Left ventricle myocardium superior (tissue), 1 donor: ENCODE measurements at regions not wholly inside any gene's neighbourhood (a gene's known extent, or its start where the extent isn't known, plus 50 kb on each side); places are given as distances from the start of the nearest gene placed in this dataset.

Source experiments
- ATAC-seq: fragments of 200-7000 bp; cut with Tn5 transposase; one replicate; pipeline ENCODE4 v1.9.1; 2020; ENCODE audit warnings: mild to moderate bottlenecking, moderate library complexity
- DNase-seq: peaks from one replicate; pipeline ENCODE4 v3.0.0-alpha.2; 2020
- intact Hi-C: fragments of 100-400 bp; cut with micrococcal nuclease; formaldehyde crosslinking; loops from one replicate; pipeline ENCODE4 v1.11.0; 2022
- donor health status: DM: no; HTN: yes; CAD: no; lungs with severe emphysema.

DNA sequence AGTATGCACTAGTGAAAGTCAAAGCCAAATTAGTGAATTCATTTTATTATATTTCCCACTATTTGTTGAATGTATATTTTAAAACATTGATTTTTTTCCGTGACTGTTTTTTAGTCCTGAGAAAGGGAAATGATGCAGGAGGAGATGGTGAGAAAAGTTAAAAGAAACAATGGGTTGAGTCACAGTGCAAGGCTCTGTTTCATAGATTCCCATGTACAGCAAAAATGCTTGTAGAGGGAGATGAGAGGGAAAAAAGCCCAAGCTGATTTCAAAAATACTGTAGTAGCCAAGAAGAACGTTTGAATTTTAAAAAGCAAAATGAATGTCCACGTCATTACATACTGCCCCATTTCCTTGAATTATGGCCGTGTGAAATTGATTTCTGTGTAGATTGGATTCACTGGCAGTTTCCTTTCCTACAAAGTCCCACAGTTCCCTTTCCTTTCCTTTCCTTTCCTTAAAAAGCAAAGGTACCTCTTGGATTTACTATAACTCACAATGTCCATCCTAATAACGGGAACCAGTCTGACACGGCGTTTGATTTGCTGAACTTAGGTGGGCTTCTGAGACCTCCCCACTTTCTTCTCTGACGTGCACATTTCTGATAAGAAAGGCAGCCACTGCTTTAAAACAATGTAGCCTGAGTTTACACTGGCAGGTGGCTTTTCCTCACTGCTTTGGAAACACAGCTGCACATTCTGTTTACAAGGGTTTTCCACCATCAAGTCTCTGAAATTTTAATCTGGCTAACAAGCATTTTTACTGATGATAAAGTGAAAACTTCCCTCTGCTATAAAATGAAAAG is 63.7 kb downstream of the SPCS3 start:
- no peak for ATAC-seq
- intact Hi-C loops = no loop called here
- DNase-seq = no peak

DNA sequence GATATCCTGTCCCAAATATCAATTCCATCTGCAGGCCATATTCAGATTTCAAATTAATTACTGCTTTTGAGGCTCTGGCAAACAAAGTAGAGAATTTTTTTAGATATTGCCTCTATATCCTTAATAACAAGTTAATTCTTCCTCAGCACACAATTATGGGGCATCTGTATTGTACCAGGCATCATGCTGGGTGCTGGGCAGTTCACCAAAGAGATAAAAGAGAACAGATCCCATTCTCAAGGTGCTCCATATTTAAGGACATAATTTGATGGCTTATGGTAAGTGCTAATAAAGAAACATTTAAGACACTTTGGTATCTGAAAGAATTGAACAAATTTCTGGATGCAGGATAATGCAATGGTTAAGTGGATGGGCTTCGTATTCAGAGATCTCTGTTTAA is 65.8 kb downstream of the SPCS3 start:
- intact Hi-C loops = no loop called here
- DNase-seq = no peak
- ATAC-seq = no peak

DNA sequence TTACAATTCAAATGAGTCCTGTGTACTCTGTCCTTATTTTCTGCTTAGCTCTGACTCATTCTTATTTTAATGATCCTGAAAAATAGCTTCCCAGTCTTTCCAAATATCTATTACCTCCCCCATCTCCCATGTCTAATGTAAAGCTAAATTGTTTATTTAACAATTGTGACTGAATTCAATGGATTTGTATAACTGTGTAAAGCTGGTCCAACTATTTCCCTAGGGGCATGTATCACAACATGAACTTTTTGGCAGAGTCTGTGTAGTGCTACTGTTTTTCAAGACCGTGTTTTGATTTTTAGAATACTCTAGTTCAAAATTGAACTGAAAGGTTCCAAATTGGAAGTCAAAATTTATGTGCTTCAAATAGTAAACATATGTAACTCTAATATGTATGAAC is 67.8 kb downstream of the SPCS3 start:
- intact Hi-C loops = no loop called here
- DNase-seq = no peak

GRCh38 chr4:176393306-176394013 is 73.7 kb downstream of the SPCS3 start:
- no peak for ATAC-seq
- DNase-seq = no peak
- intact Hi-C loops = no loop called here

More for the DNA sequence above, 67.8 kb downstream of the SPCS3 start:
- no peak for ATAC-seq

GRCh38 chr4:176400816-176401461 is 81.2 kb downstream of the SPCS3 start:
- intact Hi-C loops = no loop called here
- no peak for ATAC-seq
- no peak for DNase-seq

DNA sequence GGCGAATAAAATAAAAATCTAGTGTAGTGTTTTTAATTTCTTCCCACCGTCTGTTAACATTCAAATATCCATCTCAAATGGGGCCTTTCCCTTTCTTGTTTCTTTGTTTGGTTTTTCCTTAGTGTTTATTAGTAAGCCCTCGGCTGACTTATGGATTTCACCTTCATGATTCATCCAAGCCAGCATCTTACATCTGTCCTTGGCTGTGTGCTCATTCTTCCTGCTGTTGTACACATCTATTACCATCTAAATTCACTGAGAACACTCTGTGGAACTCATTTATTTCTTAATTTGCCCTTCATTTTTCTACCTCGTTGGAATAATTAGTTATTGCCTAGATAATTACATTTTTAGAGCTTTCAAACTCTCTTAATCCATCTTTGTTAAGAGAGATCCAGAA is 84.9 kb downstream of the SPCS3 start:
- DNase-seq (no peak), ATAC-seq (no peak)
- intact Hi-C loops = no loop called here

- DNase-seq = no peak
- intact Hi-C loops = no loop called here
- ATAC-seq = no peak
These were observed 86.5 kb downstream of the SPCS3 start for GRCh38 chr4:176406297-176406696.

- DNase-seq = no peak
- intact Hi-C loops = no loop called here
- no peak for ATAC-seq
These were observed 87.0 kb downstream of the SPCS3 start for GRCh38 chr4:176406736-176407135.

DNA sequence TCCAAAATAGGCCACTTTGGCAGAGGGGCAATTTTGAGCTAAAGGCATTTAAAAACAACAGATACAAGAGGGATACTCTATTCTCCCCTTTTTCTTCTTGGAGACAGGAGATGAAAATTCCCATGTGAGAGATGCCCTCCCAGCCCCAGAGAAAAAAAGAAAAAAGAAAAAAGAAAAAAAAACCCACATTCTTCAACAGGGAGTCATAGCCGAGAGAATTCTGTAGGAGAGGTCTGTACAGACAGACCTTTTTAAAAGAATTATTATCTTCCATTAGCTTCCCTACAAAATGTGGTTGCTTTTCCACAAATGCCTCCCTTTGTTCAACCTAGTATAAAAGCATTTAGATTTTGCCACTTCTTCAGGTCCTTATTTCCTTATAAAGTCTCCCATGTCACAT is 89.9 kb downstream of the SPCS3 start:
- ATAC-seq = no peak
- DNase-seq = no peak
- intact Hi-C loops = no loop called here

DNA sequence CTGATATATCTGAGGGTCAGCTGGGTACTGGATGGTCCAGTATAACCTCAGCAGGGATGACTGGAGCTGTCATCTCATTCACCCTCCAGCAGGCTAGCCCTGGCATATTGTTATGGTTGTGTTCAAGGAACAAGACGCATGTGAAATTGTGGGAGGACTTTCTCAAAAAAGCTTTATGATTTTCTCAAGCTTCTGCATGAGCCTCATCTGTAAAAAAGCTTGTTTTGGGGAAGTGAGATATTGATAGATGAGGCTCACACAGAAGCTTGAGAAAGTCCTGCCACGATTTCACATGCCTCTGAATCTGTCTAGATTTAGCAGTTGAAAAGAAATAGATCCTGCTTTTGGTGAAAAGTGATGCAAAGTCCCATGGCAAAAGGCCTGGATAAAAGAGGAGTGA is 93.4 kb downstream of the SPCS3 start:
- intact Hi-C loops = no loop called here
- DNase-seq (no peak), ATAC-seq (no peak)

DNA sequence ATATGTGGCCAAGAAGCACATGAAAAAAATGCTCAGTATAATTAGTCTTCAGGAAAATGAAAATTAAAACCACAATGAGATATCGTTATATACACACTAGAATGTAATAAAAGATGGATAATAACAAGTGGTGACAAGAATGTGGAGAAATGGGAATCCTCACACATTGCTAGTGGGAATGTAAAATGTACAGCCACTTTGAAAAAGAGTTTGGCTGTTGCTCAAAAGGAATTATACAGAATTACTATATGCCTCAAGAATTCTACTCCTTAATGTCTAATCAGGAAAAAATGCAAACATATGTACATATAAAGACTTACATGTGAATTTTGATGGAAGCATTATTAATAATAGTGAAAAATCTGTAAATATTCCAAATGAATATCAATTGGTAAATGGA is 102.2 kb downstream of the SPCS3 start:
- intact Hi-C loops = no loop called here
- ATAC-seq (no peak), DNase-seq (no peak)

DNA sequence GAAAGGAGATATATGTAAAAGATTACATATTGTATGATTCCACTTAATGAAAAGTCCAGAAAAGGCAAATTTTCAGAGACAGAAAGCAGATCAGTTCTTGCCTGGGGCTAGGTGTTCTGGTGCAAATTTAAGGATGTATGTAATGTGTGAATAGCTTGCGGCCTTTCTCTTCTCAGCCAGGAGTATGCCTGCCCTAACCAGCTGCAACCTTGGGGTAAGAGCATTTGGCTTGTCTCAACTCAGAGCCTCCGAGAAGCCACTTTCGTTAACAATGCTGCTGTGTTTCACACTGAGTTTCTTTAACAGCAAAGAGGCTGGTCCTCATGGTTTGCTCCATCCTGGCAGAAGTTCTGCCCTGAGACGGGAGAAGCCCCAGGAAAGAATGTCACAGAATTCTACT is 102.7 kb downstream of the SPCS3 start:
- ATAC-seq = no peak
- no peak for DNase-seq
- intact Hi-C loops = no loop called here

- intact Hi-C loops = no loop called here
- no peak for DNase-seq
- no peak for ATAC-seq
These were observed 105.3 kb downstream of the SPCS3 start for GRCh38 chr4:176425035-176425434.

DNA sequence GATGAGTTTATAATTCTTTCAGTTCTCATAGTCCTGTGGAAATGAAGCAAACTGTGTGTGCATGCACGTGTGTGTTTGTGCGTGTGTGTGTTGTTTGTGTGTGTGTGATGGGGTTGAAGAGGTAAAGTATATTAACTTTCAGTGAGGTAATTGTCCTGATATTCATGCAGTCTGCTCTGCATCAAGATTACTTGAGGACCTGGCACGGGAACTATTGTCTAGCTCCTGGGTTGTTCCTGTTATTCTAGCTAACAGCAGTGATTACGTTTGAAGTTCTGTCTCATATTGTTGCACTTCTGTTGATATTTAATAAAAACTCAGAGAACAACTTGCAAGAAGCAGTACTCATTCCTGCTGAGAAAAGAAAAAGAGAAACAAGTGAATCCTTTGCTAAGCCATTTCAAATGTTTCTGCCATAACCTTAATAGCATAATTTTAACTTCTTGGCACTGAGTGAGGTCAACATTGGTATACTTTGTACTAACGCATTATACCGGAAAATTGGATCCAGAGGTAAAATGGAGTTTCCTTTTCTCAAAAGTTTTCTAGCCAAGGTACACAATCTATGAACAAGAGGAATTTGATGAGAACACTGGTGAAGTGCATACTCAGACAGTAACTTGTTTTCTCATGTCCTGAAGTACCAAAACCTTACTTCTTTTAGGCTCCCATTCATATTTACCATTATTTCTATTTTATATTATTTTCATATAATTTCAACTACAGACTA is 113.2 kb downstream of the SPCS3 start:
- DNase-seq (no peak), ATAC-seq (no peak)
- intact Hi-C loops = no loop called here

DNA sequence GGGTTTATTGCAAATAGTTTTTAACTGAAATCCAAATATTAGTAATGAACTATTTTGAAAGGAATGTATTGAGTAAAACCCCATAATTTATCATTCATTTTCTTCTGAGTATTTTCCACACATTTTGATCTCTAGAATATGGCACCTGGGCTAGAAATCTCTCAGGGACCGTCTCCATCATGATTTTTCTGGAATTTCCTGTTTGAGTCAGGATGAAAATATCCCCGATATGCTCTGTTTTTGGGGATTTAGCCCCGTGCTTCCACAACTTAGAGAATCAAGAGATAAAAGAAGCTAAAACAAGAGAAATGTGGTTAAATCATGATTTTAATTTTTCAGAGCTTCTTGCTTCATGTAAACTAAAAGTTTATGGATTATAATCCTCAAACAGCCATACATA is 114.2 kb downstream of the SPCS3 start:
- ATAC-seq (no peak), DNase-seq (no peak)
- intact Hi-C loops = no loop called here

DNA sequence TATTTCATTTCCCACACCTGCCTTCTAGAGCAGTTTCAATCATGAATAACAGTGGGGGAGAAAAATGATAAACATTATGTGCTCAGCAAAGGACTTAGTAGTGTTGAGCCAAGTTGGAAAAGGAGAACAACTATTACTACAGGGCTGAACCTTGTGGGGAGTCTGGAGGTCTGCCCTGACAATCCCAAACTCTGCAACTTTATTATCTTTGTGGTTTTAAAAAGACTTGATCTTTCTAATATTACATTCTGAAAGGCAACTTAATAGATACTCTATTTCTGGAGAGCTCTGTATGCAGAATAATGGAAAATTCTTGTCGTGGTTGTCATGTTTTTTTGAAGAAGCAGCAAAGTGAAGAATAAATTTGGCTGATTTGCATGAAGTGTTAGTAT is 116.1 kb downstream of the SPCS3 start:
- DNase-seq (no peak), ATAC-seq (no peak)
- intact Hi-C loops = no loop called here

DNA sequence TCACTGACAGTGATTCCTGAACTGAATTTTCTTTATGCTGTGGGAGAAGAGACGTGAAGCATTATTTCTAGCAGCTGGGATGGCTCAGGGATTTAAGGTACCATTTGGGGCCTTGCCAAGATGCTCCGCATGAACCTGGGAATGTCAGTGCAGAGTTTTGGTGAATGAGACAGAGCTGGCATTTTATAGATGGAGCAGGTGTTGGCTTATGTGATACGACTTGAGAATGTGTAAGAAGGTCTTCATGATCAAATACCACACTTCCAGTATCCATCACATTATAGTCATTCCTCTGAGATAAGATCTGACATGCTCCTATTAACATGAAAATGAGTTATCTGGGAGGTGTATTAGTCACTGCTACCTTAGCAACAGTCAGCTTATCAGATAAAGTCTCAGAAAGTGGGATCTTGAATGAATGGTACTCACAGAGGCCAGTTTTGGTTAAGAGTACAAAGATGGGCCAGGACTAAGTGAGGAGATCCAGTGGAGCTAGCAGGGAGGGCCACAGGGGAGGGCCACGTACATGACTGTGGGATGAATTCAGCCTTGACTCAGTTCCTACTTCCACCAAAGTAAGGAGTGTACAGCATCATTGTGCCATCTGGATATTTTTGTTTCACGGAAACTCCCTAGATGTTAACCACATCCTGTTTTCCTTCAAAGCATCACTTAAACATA is 116.7 kb downstream of the SPCS3 start:
- DNase-seq (no peak), ATAC-seq (no peak)
- intact Hi-C loops = no loop called here

- DNase-seq (no peak), ATAC-seq (no peak)
- intact Hi-C loops = no loop called here
These were observed 118.0 kb downstream of the SPCS3 start for GRCh38 chr4:176437756-176438155.

GRCh38 chr4:176438401-176438800 is 118.6 kb downstream of the SPCS3 start:
- no peak for ATAC-seq
- intact Hi-C loops = no loop called here

More at GRCh38 chr4:176438401-176438800, 118.6 kb downstream of the SPCS3 start:
- no peak for DNase-seq
